Skeletal muscle tissue (tissue), 3 donors: ENCODE measurements at regions not wholly inside any gene's neighbourhood (a gene's known extent, or its start where the extent isn't known, plus 50 kb on each side); places are given as distances from the start of the nearest gene placed in this dataset.

Source experiments
- H3K27ac ChIP-seq: one replicate; pipeline ENCODE4 v1.7.0; 2013; ENCODE audit warnings: mild to moderate bottlenecking, low read depth, low read length, inconsistent platforms
- H3K27me3 ChIP-seq, 3 donors: one replicate each; pipeline ENCODE4 v1.7.0; 2013; ENCODE audit warnings: low read length in 3 of 3; ENCODE audit not compliant: control insufficient read depth in 3 of 3, insufficient read depth in 3 of 3
- H3K36me3 ChIP-seq, 3 donors: one replicate each; pipeline ENCODE4 v1.7.0; 2013; ENCODE audit warnings: low read length in 3 of 3; ENCODE audit not compliant: control insufficient read depth in 3 of 3, insufficient read depth in 3 of 3
- H3K4me1 ChIP-seq, 3 donors: one replicate each; pipeline ENCODE4 v1.7.0; 2013; ENCODE audit warnings: low read length in 3 of 3, mild to moderate bottlenecking in 3 of 3; ENCODE audit not compliant: control insufficient read depth in 3 of 3, insufficient read depth in 3 of 3
- H3K4me3 ChIP-seq, 3 donors: one replicate each; pipeline ENCODE4 v1.7.0; 2013; ENCODE audit warnings: low read length in 3 of 3
- H3K9ac ChIP-seq, 3 donors: one replicate each; pipeline ENCODE4 v1.7.0; 2013; ENCODE audit warnings: low read length in 3 of 3, mild to moderate bottlenecking in 3 of 3, moderate library complexity in 2 of 3, low read depth in 1 of 3
- H3K9me3 ChIP-seq, 3 donors: one replicate each; pipeline ENCODE4 v1.7.0; 2013; ENCODE audit warnings: low read length in 3 of 3; ENCODE audit not compliant: control insufficient read depth in 3 of 3
- donor health status: Osteomylitis.

DNA sequence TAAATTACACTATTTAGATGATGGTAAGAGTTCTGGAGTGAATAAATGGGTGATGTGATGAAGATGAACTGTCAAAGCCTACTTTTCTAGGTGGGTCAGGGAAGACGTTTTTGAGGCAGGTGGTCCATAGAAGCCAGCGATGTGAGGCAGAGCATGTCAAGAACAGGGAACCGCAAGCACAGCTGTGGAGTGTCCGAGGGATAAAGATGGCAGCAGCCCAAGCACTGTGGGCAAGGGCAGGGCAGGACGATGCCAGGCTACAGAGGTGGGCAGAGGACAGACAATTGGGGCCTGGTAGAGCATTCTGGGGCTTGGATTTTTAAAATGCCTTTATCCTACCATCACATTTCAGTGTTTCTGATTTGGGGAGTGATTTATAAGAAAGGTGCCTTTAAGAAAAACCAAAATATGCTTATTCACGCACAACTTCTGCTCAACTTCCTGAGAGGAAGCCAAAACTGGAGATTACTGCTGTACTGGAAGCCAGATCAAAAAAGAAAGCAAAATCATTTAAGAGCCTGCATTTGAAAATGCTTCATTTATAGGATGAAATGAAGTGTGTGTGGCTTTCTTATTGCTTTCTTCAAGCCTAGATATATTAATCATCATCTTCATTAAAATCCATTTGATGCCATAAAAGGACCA lies 119.0 kb upstream of the WDR17 start:
- H3K4me1 ChIP-seq, result no peaks in the 10 kb centered on the region
- H3K27me3 ChIP-seq, result no peaks in the 10 kb centered on the region
- no peaks in the 10 kb centered on the region for H3K36me3 ChIP-seq
- H3K9me3 ChIP-seq, result no peaks in the 10 kb centered on the region
- H3K4me3 ChIP-seq, result no peak overlapping the region
- H3K27ac ChIP-seq, result no peak overlapping the region
- no peak overlapping the region for H3K9ac ChIP-seq

DNA sequence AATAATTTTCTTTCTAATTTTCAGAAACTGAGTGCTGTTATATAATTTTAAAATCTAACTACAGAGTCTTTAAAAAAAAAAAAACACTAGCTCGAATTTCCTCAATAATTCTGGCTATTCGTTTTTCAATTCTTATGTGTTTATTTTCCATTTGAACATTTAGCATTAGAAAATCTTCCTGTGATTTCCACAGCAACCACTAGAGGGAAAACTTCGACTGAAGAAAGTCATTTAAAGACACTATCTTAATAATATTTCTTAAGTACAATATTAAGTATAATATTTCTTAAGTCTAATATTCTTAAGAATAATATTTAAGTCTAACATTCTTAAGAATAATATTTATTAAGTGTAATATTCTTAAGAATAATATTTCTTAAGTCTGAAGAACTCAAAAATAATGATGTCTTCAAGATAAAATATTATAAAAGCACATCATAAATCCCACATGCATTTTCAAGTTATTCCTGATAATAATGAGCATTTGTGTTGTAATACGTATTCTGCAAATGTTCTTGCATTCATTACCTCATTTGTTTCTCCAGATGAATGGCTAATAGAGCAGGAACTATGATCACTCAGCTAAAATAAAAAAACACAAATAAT lies 118.4 kb upstream of the WDR17 start:
- Histone ChIP-seq H3K27ac (no peak overlapping the region), H3K36me3 (no peaks in the 10 kb centered on the region), H3K27me3 (no peaks in the 10 kb centered on the region), H3K4me1 (no peaks in the 10 kb centered on the region), H3K9me3 (no peaks in the 10 kb centered on the region), H3K9ac (no peak overlapping the region), H3K4me3 (no peak overlapping the region)

DNA sequence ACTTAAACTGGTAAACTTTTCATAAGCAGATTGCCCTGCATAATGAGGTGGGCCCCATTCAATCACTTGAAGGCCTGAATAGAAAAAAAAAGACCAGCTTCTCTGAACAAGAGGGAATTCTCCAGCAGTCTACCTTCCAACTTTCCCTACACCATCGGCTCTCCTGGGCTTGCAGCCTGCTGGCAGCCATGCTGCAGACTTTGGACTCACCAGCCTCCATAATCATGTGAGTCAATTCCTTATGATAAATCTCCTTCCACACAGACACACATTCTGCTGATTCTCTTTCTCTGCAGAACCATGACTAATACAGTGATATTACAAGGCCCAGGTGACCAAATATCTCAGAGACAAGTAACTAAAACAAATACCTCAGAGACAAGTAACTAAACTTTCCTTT lies 113.8 kb upstream of the WDR17 start:
- no peaks in the 10 kb centered on the region for H3K9me3 ChIP-seq
- H3K27me3 ChIP-seq, result no peaks in the 10 kb centered on the region
- H3K4me1 ChIP-seq, result no peaks in the 10 kb centered on the region
- no peaks in the 10 kb centered on the region for H3K36me3 ChIP-seq
- no peak overlapping the region for H3K9ac ChIP-seq
- H3K27ac ChIP-seq, result no peak overlapping the region
- no peak overlapping the region for H3K4me3 ChIP-seq

DNA sequence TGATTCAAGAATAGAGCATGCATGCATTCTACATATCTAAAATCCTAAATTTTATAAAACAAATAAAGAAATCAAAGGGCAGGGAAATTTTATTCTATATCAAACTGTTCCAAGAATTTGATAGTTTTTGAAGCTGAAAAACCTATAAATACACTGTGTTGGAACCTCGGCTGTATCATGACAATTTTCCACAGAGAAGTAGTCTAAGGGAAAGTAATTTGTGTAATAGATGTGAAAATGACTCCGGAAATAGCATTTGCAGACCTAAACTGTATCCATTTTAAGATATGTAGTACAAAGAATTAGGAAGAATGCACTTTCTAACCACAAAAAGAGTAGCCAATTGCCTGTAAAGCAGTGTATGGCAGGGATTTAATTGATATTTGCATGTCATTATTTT lies 112.5 kb upstream of the WDR17 start:
- H3K9me3 ChIP-seq, result no peaks in the 10 kb centered on the region
- H3K4me1 ChIP-seq, result no peaks in the 10 kb centered on the region
- no peaks in the 10 kb centered on the region for H3K27me3 ChIP-seq
- H3K4me3 ChIP-seq, result no peak overlapping the region
- H3K36me3 ChIP-seq, result no peaks in the 10 kb centered on the region
- H3K9ac ChIP-seq, result no peak overlapping the region
- H3K27ac ChIP-seq, result no peak overlapping the region

DNA sequence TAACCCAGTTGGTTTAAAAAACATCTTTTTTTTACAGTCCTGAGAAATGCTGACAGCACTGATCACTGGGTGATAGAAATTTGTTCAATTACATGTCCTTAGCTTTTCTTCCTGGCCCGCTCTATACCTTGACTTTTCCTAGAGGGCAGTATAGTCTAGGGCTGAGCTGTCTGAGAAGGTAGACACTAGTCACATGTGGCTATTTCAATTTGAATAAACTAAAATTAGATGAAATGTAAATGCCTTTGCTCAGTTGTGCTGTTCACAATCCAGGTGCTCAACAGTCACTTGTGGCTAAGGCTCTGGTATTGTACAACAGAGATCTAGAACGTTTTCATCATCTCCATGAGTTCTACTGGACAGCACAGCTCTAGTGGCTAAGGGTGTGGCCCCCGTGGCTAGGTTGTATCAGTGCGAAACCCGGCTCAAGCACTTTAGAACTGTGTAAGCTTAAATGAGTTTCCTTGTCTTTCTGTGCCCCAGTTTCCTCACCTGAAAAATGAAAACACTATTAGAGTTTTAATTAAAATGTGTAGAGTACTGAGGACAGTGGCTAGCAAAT lies 111.6 kb upstream of the WDR17 start:
- Histone ChIP-seq H3K36me3 (no peaks in the 10 kb centered on the region), H3K27me3 (no peaks in the 10 kb centered on the region), H3K4me1 (no peaks in the 10 kb centered on the region), H3K27ac (no peak overlapping the region), H3K9me3 (no peaks in the 10 kb centered on the region), H3K4me3 (no peak overlapping the region), H3K9ac (no peak overlapping the region)

DNA sequence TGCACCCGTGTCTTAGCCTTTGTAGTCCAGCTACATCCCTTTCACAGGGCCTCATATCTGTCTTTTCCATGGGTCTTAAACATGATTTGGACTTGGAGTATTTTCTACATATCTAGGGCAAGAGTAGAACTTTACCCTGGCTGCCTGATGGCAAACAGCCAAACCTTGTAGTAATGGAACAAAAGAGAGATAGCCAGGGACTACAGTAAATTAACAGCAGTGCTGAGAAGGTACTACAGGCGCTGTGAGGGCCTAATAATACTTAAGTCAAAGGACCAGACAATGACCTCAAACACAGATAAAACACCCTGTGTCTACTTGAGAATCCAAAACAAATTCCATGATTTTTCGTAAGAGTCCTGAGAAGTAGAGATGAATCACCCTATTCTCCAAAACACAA lies 111.0 kb upstream of the WDR17 start:
- no peak overlapping the region for H3K4me3 ChIP-seq
- H3K27ac ChIP-seq, result no peak overlapping the region
- no peaks in the 10 kb centered on the region for H3K36me3 ChIP-seq
- H3K9me3 ChIP-seq, result no peaks in the 10 kb centered on the region
- H3K27me3 ChIP-seq, result no peaks in the 10 kb centered on the region
- no peaks in the 10 kb centered on the region for H3K4me1 ChIP-seq
- no peak overlapping the region for H3K9ac ChIP-seq

DNA sequence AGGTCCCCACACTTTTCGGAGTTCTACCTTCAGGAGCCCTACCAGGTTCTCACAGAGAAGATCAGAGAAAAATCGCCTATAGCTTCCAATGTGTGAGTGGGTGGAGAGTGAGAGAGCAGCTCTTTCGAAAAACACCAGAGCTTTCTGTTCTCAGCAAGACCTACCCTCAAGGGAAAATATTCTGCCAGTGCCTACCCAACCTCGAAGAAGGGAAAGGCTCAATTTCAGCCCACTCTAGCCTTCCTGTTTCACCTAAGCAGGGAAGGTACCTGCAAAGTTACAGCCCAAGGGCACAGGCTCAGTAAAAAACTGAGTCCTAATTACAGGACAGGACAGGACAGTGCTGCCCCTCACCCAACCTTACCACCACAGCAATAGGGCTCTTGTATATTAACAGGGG lies 104.0 kb upstream of the WDR17 start:
- no peaks in the 10 kb centered on the region for H3K9me3 ChIP-seq
- H3K36me3 ChIP-seq, result no peaks in the 10 kb centered on the region
- no peak overlapping the region for H3K4me3 ChIP-seq
- no peaks in the 10 kb centered on the region for H3K27me3 ChIP-seq
- no peaks in the 10 kb centered on the region for H3K4me1 ChIP-seq
- H3K9ac ChIP-seq, result no peak overlapping the region
- no peak overlapping the region for H3K27ac ChIP-seq

DNA sequence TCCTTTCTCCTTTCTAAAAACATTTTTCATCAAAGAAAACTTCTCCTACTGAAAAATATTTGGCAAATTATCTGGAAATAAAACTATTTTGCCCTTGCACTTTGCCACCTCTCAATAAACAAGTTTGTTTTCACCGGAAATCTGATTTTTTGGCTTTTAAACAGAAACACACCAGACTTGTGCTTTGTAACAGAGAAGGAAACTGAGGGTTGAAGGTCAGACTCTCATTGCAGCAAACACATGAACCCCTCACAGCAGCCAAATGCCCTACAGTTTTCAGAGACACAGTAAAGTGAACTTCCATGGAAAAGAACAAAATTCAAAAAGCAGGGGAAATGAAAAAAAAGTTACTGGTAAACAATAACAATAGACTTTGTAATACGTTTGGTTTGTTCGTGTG lies 95.6 kb upstream of the WDR17 start:
- H3K4me3 ChIP-seq, result no peak overlapping the region
- H3K4me1 ChIP-seq, result no peaks in the 10 kb centered on the region
- H3K27ac ChIP-seq, result no peak overlapping the region
- no peaks in the 10 kb centered on the region for H3K27me3 ChIP-seq
- H3K9ac ChIP-seq, result no peak overlapping the region
- H3K36me3 ChIP-seq, result no peaks in the 10 kb centered on the region
- H3K9me3 ChIP-seq, result no peaks in the 10 kb centered on the region

DNA sequence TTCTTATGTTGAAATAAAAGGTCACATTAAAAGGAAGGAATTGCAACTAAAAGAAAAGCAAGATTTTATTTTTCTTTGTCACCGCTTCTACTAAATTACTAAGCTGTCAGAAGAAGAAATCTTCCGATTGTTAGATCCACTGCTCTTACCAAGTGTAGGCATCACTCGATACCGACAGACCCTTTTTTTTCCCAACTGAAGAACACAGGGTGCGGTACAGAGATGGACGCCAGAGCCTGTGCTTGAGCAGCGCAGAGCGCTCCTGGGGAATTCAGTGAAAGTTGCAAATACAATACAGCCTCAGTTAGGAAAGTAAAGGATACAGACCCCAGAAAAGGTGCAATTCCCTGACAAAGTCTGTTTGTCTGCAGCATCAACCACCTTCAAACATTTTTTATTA lies 94.9 kb upstream of the WDR17 start:
- no peak overlapping the region for H3K9ac ChIP-seq
- H3K27me3 ChIP-seq, result no peaks in the 10 kb centered on the region
- H3K27ac ChIP-seq, result no peak overlapping the region
- no peaks in the 10 kb centered on the region for H3K4me1 ChIP-seq
- H3K36me3 ChIP-seq, result no peaks in the 10 kb centered on the region
- H3K4me3 ChIP-seq, result no peak overlapping the region
- H3K9me3 ChIP-seq, result no peaks in the 10 kb centered on the region

DNA sequence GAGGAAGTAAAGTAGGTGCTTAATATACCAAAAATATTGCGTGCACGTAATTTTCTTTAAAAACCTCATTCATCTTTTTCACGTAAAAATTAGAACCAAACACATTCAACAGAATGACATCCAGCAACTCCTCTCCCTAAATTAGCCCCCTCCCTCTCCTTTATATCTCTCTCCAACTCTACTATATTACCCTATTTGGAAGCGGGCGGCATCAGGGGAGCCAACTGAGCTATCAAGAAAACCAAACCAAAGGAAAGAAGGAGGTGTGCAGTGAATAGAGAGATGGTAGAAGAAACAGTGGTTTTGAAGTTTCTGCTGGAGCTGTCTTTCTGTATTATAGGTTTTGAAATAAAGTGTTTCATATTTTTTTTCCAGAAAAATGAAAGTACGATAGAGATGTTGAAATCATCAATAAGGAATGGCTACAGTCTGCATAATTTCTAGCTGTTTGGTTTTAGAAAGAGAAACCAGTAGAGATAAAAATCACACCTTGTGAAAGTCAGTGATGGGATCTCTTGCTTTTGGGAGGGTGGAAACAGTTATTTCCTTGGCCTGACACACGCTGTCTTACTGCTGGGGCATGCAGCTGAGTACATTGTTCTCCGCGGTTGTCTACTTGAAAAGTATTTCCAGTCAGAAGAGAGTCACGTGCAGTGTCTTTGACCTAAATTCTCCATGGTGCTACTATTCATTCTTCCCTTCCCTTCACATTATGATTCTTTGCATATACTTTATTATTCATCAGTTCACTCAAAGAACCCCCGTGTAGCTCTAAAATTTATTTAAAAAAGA lies 94.1 kb upstream of the WDR17 start:
- Histone ChIP-seq H3K9me3 (no peaks in the 10 kb centered on the region), H3K4me1 (no peaks in the 10 kb centered on the region), H3K27ac (no peak overlapping the region), H3K27me3 (no peaks in the 10 kb centered on the region), H3K4me3 (no peak overlapping the region), H3K36me3 (no peaks in the 10 kb centered on the region), H3K9ac (no peak overlapping the region)
